Astrocyte of the spinal cord (primary cell): ENCODE measurements at regions not wholly inside any gene's neighbourhood (a gene's known extent, or its start where the extent isn't known, plus 50 kb on each side); places are given as distances from the start of the nearest gene placed in this dataset.
A peak's percentile ranks its signal among the peaks of the same experiment; 100 is the strongest.
"Not testable (repeated sequence)": the region's sequence is repeated elsewhere in the genome, so short reads cannot be mapped to it uniquely, and the experiment has no call there.

Experiments used
- DNase-seq: peaks from one replicate; pipeline ENCODE4 v3.0.0; 2011; ENCODE audit warnings: low read depth, low spot score
- H3K4me3 ChIP-seq: 2 replicates; pipeline ENCODE4 v1.5.1; 2011; ENCODE audit warnings: low read depth, mild to moderate bottlenecking, low read length, moderate library complexity
- in situ Hi-C: cut with HindIII; loops from 2 replicates; pipeline ENCODE4 v1.10.0; 2017; ENCODE audit warnings: low sequenced_read_pairs
- TF ChIP-seq, protein P1 (sequence below): IDR thresholded peaks from 2 replicates; pipeline ENCODE4 v1.5.1; 2012; ENCODE audit warnings: low read depth, mild to moderate bottlenecking, low read length, inconsistent platforms

DNA sequence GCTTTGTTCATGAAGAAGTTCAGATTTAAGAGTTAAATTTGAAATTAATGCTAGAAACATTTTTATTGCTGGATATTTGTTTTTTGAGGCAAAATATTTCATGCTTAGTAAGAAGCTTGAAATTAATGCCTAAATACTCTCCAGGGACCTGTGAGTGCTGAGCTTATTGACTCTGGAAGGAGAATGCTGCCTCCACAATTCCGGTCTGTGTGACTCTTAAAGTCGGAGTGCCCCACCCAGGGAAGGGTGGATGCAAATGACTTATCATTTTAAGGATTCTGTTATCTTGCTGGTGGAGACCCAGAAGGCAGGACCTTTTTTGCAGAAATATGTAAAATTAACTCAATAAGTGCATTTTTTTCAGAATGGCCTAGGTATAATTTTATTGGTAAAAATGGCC lies 143.8 kb upstream of the RXFP2 start:
- peak; percentile 4 for DNase-seq
- TF ChIP-seq, protein P1, sequence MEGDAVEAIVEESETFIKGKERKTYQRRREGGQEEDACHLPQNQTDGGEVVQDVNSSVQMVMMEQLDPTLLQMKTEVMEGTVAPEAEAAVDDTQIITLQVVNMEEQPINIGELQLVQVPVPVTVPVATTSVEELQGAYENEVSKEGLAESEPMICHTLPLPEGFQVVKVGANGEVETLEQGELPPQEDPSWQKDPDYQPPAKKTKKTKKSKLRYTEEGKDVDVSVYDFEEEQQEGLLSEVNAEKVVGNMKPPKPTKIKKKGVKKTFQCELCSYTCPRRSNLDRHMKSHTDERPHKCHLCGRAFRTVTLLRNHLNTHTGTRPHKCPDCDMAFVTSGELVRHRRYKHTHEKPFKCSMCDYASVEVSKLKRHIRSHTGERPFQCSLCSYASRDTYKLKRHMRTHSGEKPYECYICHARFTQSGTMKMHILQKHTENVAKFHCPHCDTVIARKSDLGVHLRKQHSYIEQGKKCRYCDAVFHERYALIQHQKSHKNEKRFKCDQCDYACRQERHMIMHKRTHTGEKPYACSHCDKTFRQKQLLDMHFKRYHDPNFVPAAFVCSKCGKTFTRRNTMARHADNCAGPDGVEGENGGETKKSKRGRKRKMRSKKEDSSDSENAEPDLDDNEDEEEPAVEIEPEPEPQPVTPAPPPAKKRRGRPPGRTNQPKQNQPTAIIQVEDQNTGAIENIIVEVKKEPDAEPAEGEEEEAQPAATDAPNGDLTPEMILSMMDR: no peak
- in situ Hi-C loops: no loop called here
- H3K4me3 ChIP-seq: no peak overlapping the region

DNA sequence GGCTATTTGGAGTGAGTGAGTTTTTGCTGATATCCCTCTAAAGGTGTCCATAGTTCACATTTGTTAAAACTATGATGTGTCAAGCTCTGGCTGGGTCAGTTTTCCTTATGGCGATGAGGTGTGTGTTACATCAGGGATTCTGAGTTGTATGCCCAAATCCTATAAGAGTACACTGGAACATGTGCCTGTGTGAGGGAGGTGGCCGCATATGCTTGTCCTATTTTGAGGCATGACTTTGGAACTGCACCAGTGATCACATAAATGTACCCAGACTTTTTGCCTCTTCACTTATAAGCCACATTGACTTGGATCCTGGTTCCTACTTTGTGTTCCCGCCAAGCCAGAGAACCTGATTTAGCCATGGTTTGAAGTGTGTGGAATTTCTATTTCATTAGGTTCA lies 140.3 kb upstream of the RXFP2 start:
- in situ Hi-C loops: no loop called here
- H3K4me3 ChIP-seq: no peak overlapping the region
- TF ChIP-seq, protein P1: no peak
- DNase-seq: no peak

DNA sequence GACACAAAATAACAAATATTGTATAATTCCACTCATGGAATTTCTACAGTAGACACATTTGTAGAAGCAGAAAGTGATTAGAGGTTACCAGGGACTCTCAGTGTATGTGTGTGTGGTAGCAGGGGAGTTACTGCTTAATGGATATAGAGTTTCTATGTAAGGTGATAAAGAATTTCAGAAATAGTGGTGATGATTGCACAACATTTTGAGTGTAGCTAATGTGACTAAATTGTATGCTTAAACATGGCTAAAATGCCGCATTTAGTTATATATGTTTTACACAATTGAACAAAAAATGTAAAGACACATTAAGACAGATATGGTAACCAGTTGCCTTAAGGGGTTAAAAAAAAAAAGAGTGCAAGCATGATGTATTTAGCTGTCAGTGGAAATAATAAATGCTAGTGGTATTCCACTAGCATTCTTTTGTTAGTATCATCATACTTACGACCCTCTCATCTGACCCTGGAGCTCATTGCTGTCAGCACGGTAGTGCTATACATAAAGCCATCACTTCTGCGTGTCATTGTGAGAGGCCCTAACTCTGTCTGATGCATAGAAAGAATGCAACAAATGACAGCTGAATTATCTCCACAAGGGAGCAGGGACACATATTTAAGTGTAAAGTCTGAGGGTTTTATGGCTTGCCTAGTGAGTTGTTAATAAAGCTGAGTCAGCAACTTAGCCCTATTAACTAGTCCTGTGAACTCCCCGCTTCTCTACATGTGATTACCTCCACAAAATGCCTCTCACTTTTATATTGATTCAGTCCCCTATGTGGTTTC lies 134.1 kb upstream of the RXFP2 start:
- in situ Hi-C loops: no loop called here
- DNase-seq: no peak
- no peak overlapping the region for H3K4me3 ChIP-seq
- TF ChIP-seq, protein P1: no peak

DNA sequence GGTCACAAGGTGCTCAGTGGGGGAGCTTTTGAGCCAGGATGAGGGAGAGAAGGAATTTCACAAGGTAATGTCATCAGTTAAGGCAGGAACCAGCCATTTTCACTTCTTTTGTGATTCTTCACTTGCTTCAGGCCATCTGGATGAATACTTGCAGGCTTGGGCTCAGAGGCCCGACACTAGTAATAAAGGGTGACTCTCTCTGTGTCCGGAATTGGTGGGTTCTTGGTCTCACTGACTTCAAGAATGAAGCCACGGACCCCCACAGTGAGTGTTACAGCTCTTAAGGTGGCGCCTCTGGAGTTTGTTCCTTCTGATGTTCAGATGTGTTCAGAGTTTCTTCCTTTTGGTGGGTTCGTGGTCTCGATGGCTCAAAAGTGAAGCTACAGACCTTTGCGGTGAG lies 131.8 kb upstream of the RXFP2 start:
- DNase-seq, in situ Hi-C loops, H3K4me3 ChIP-seq: not testable (repeated sequence)

DNA sequence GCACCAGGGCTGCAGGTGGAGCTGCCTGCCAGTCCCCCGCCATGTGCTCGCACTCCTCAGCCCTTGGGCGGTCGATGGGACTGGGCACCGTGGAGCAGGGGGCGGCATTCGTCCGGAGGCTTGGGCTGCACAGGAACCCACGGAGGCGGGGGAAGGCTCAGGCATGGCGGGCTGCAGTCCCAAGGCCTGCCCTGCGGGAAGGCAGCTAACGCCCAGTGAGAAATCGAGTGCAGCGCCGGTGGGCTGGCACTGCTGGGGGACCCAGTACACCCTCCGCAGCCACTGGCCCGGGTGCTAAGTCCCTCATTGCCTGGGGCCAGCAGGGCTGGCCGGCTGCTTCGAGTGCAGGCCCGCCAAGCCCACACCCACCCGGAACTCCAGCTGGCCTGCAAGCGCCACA lies 130.5 kb upstream of the RXFP2 start:
- DNase-seq, H3K4me3 ChIP-seq, in situ Hi-C loops: not testable (repeated sequence)

DNA sequence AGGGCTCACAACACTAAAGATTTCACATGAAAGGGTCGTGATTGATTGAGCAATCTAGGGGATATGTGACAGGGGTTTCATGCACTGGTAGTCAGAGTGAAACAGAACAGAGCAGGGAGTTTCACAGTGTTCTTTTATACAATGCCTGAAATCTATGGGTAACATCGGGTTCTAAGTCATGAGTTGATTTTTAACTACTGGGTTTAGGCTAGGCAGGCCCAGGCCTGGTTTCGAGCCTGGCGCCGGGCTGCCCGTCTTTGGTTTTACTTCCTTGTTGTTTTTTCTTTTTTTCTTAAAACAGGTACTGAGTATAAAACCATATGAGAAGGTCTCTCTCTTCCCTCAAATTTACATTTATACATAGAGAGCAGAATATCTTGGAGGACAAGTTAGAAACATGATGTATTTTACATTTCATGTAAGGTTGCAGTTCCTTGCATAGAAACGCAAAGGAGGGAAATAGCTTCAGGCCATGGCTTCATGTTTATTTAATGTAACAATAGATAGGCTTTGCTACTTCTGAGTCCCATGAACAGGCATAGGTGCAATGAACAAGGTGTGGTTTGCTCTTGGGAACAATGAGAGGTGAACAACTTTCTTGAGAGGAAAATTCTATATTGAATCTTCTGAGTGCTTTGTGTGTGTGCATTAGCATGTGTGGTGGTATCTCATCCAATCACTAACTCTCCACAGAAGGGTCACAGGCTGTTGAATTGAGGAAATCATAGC lies 128.9 kb upstream of the RXFP2 start:
- in situ Hi-C loops: no loop called here

DNA sequence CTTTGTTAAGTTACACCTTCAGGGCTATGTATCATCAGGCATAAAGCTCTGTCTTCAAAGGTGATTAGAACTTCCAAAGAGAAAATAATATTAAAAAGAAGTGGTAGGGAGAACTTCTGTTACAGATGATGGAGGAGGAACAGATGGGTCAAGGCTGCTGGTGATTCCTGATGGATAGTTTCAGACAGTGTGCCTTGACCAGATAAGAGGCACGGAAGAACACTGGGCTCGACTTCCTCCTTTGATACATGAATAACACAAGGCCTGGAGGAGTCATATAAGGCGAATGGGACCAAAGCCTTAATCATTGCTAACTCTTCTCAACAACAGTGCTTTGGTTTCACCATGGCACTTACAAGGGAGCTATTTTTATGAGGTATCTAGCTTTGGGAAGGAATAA lies 128.1 kb upstream of the RXFP2 start:
- no peak for DNase-seq
- no peak overlapping the region for H3K4me3 ChIP-seq
- in situ Hi-C loops: no loop called here
- TF ChIP-seq, protein P1: no peak

More for the DNA sequence above, 128.9 kb upstream of the RXFP2 start:
- no peak for DNase-seq
- TF ChIP-seq, protein P1: no peak
- H3K4me3 ChIP-seq: no peak overlapping the region
